CD4-positive, alpha-beta memory T cell (primary cell): ENCODE measurements at regions not wholly inside any gene's neighbourhood (a gene's known extent, or its start where the extent isn't known, plus 50 kb on each side); places are given as distances from the start of the nearest gene placed in this dataset.
"Not testable (repeated sequence)": the region's sequence is repeated elsewhere in the genome, so short reads cannot be mapped to it uniquely, and the experiment has no call there.

Source experiments
- CTCF ChIA-PET: fragments of 350-600 bp; sonication (Branson Sonifier 250); formaldehyde crosslinking; loops from one replicate; lab custom pipeline; 2021; ENCODE audit warnings: inconsistent platforms; ENCODE audit not compliant: partially characterized antibody; lab: Charles Lee
- POLR2A ChIA-PET: fragments of 350-600 bp; sonication (Branson Sonifier 250); formaldehyde crosslinking; loops from one replicate; lab custom pipeline; 2021; ENCODE audit not compliant: partially characterized antibody; lab: Charles Lee
- DNase-seq, 5 donors: peaks; one replicate each; pipeline versions ENCODE4 v3.0.0 to v3.0.0-alpha.2; 2020 to 2022; ENCODE audit warnings: mixed read lengths in 1 of 5
- H3K27ac ChIP-seq: one replicate; pipeline ENCODE4 v1.7.0; 2013; ENCODE audit warnings: low read depth, low read length
- H3K27me3 ChIP-seq: 2 replicates; pipeline ENCODE4 v1.7.0; 2013; ENCODE audit warnings: mild to moderate bottlenecking, low read length, moderate library complexity; ENCODE audit not compliant: insufficient read depth
- H3K36me3 ChIP-seq: 2 replicates; pipeline ENCODE4 v1.7.0; 2013; ENCODE audit warnings: mild to moderate bottlenecking, low read length, moderate library complexity; ENCODE audit not compliant: insufficient read depth
- H3K4me1 ChIP-seq: 2 replicates; pipeline ENCODE4 v1.7.0; 2013; ENCODE audit warnings: mild to moderate bottlenecking, low read length, moderate library complexity; ENCODE audit not compliant: insufficient read depth
- H3K4me3 ChIP-seq, 2 donors: one replicate each; pipeline ENCODE4 v1.7.0; 2013; ENCODE audit warnings: low read length in 2 of 2, mild to moderate bottlenecking in 1 of 2
- H3K9me3 ChIP-seq, 2 donors: one replicate each; pipeline ENCODE4 v1.7.0; 2013; ENCODE audit warnings: low read length in 2 of 2, control low read depth in 1 of 2; ENCODE audit not compliant: control insufficient read depth in 1 of 2
- H3K27ac Mint-ChIP-seq, 7 donors: one replicate each; pipeline ENCODE4 v1.8.0; 2020 to 2021; ENCODE audit warnings: mixed read lengths in 7 of 7, mild to moderate bottlenecking in 6 of 7, inconsistent platforms in 3 of 7, moderate library complexity in 3 of 7
- H3K27me3 Mint-ChIP-seq, 2 donors: one replicate each; pipeline ENCODE4 v1.8.0; 2020 to 2021; ENCODE audit warnings: mixed read lengths in 2 of 2
- H3K36me3 Mint-ChIP-seq, 2 donors: one replicate each; pipeline ENCODE4 v1.8.0; 2020 to 2021; ENCODE audit warnings: mixed read lengths in 2 of 2, inconsistent platforms in 1 of 2, mild to moderate bottlenecking in 1 of 2
- H3K4me1 Mint-ChIP-seq, 4 donors: one replicate each; pipeline ENCODE4 v1.8.0; 2020 to 2021; ENCODE audit warnings: mixed read lengths in 4 of 4, mild to moderate bottlenecking in 1 of 4
- H3K4me3 Mint-ChIP-seq, 8 donors: one replicate each; pipeline ENCODE4 v1.8.0; 2020 to 2021; ENCODE audit warnings: mixed read lengths in 8 of 8, mild to moderate bottlenecking in 7 of 8, moderate library complexity in 6 of 8, inconsistent platforms in 3 of 8
- H3K9me3 Mint-ChIP-seq, 8 donors: one replicate each; pipeline ENCODE4 v1.8.0; 2020 to 2021; ENCODE audit warnings: mixed read lengths in 8 of 8, mild to moderate bottlenecking in 5 of 8, inconsistent platforms in 3 of 8, moderate library complexity in 1 of 8
- intact Hi-C: fragments of 100-400 bp; cut with micrococcal nuclease; formaldehyde crosslinking; loops from one replicate; pipeline ENCODE4 v1.15.1; 2023

DNA sequence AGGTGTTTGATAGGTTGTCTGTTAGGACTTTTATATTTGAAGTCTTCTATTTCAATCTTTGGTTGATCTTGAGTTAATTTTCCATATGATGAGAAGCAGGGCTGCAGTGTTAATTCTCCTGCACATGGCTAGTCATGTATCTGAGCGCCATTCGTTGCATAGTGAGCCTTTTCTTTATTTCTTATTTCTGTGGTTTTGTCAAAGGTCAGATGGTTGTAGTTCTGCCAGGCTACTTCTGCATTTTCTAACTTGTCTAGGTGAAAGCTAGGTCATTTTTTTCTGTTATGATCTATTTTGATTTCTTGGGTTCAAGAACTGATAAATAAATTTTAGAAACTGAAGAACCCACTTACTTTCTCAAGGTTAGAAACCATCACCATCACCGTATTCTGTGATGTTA lies 56.7 kb downstream of the CCDC74A start:
- H3K4me1 Mint-ChIP-seq, result no peaks in the 10 kb centered on the region
- H3K4me3 Mint-ChIP-seq, result no peak overlapping the region
- POLR2A ChIA-PET, result no interaction called here
- no peaks in the 10 kb centered on the region for H3K4me1 ChIP-seq
- CTCF ChIA-PET, result no interaction called here
- H3K27me3 ChIP-seq, result no peaks in the 10 kb centered on the region
- no peak for DNase-seq
- H3K27ac ChIP-seq, result no peak overlapping the region
- H3K9me3 Mint-ChIP-seq, result no peaks in the 10 kb centered on the region
- peaks cover 29 to 40% of the 10 kb centered on the region in 2 donors for H3K27me3 Mint-ChIP-seq
- no peaks in the 10 kb centered on the region for H3K36me3 Mint-ChIP-seq
- H3K9me3 ChIP-seq, result no peaks in the 10 kb centered on the region
- intact Hi-C loops, result no loop called here
- H3K4me3 ChIP-seq, result no peak overlapping the region
- no peak overlapping the region for H3K27ac Mint-ChIP-seq
- no peaks in the 10 kb centered on the region for H3K36me3 ChIP-seq

DNA sequence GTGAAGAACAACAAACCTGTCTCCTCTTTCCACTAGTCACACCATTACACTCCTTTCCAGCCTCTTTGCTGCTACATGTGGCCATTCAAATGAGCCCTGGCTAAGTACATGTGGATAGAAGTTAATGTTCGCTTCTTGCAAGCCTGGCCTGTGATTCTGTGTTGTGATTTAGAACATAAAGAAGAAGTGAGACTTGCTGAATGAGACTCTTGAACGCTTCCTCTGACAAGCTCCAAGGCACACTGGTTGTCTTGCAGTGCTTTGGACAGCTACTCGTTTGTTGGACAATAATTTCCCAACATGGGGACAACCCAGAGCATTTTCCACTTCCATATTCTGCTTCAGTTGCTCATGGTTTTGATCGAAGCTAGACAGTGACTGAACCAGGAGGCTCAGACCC lies 57.3 kb downstream of the CCDC74A start:
- H3K4me3 ChIP-seq, result no peak overlapping the region
- H3K36me3 ChIP-seq, result no peaks in the 10 kb centered on the region
- intact Hi-C loops, result no loop called here
- H3K36me3 Mint-ChIP-seq, result no peaks in the 10 kb centered on the region
- H3K27ac ChIP-seq, result no peak overlapping the region
- H3K4me1 ChIP-seq, result no peaks in the 10 kb centered on the region
- H3K9me3 Mint-ChIP-seq, result no peaks in the 10 kb centered on the region
- POLR2A ChIA-PET, result no interaction called here
- no peaks in the 10 kb centered on the region for H3K27me3 ChIP-seq
- no peaks in the 10 kb centered on the region for H3K9me3 ChIP-seq
- peaks cover 25 to 40% of the 10 kb centered on the region in 2 donors for H3K27me3 Mint-ChIP-seq
- CTCF ChIA-PET, result no interaction called here
- no peak overlapping the region for H3K27ac Mint-ChIP-seq
- H3K4me1 Mint-ChIP-seq, result no peaks in the 10 kb centered on the region
- H3K4me3 Mint-ChIP-seq, result no peak overlapping the region
- DNase-seq, result no peak

DNA sequence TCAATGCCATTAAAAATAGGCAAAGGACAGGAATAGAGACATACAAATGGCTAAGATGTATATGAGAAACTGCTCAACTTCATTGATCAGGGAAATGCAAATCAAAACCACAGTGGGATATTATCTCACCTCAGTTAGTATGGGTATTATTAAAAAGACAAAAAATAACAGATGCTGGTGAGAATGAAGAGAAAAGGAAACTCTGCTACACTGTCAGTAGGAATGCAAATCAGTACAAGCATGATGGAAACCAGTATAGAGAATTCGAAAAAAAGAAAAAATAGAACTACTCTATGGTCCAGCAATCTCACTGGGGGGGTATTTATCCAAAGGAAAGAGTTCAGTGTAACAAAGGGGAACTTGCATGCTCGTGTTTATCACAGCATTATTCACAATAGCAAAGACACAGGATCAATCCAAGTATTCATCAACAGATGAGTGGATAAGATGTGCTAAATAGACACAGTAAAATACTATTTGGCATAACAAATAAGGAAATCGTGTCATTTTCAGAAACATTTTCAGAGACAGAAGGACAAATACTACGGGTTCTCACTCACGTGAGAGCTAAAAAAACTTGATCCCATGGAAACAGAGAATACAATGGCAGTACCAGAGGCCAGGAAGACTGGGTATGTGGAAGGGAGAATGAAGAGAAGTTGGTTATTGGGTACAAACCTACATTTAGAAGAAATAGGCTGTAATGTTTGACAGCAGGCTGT lies 60.6 kb downstream of the CCDC74A start:
- Mint-ChIP-seq H3K9me3 (no peaks in the 10 kb centered on the region), H3K27me3 (peaks cover 13 to 23% of the 10 kb centered on the region in 2 donors), H3K4me1 (no peaks in the 10 kb centered on the region), H3K27ac (no peak overlapping the region), H3K36me3 (no peaks in the 10 kb centered on the region), H3K4me3 (no peak overlapping the region)
- no peaks in the 10 kb centered on the region for H3K9me3 ChIP-seq
- no peaks in the 10 kb centered on the region for H3K4me1 ChIP-seq
- no peaks in the 10 kb centered on the region for H3K36me3 ChIP-seq
- H3K4me3 ChIP-seq, result no peak overlapping the region
- ChIA-PET POLR2A (no interaction called here), CTCF (no interaction called here)
- no peak for DNase-seq
- no peak overlapping the region for H3K27ac ChIP-seq
- no peaks in the 10 kb centered on the region for H3K27me3 ChIP-seq
- intact Hi-C loops, result no loop called here

DNA sequence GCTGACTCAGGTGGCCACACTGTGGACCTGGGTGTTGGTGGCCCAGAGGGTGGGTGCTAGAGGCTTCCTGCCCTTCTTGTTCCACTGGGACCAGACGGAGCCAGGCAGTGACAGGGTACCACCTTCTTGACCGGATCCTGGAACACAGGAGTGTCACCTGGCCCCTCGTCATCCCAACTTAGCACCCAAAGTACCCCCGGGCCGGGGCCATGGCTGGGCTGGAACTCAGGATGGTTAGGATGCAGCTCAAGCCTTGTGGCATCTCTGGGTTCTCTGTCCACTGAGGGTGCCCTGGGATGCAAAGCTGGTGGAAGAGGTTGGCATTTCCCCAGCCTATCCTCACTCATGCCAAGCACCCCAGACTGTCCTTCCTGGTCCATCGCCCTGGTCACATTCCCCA lies 61.4 kb downstream of the CCDC74A start:
- peaks cover 11 to 16% of the 10 kb centered on the region in 2 donors for H3K27me3 Mint-ChIP-seq

DNA sequence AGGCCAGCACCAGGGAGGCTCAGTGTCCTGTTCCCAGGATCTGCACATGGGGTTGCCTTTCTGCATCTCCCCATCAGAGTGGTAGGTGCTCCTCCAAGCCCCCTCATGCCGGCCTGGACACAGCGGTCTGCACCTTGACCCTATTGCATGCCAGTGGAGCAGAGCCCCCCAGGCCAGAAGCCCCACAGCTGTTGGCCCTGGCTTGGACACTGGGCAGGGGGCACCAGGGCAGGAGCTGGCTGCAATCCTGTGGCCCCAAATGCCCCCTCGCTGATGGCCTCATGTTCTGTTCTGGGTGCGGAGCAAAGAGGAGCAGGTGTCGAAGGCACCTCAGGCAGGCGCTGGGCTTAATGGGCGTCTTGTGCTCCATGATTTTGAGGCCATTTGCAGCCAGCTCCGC lies 62.7 kb downstream of the CCDC74A start:
- DNase-seq, result no peak
- no peaks in the 10 kb centered on the region for H3K36me3 ChIP-seq
- intact Hi-C loops, result no loop called here
- Mint-ChIP-seq H3K9me3 (no peaks in the 10 kb centered on the region), H3K36me3 (no peaks in the 10 kb centered on the region), H3K4me3 (no peak overlapping the region), H3K27me3 (peaks cover 10 to 19% of the 10 kb centered on the region in 2 donors), H3K4me1 (no peaks in the 10 kb centered on the region), H3K27ac (no peak overlapping the region)
- CTCF ChIA-PET, result no interaction called here
- no peaks in the 10 kb centered on the region for H3K9me3 ChIP-seq
- H3K27ac ChIP-seq, result no peak overlapping the region
- H3K27me3 ChIP-seq, result no peaks in the 10 kb centered on the region
- POLR2A ChIA-PET, result no interaction called here
- no peaks in the 10 kb centered on the region for H3K4me1 ChIP-seq
- H3K4me3 ChIP-seq, result no peak overlapping the region

More for the DNA sequence above, 61.4 kb downstream of the CCDC74A start:
- H3K36me3 Mint-ChIP-seq, H3K27ac ChIP-seq, intact Hi-C loops, H3K4me3 ChIP-seq, POLR2A ChIA-PET, H3K4me3 Mint-ChIP-seq, CTCF ChIA-PET, H3K27me3 ChIP-seq, H3K9me3 Mint-ChIP-seq, H3K36me3 ChIP-seq, H3K27ac Mint-ChIP-seq, H3K9me3 ChIP-seq, DNase-seq, H3K4me1 ChIP-seq, H3K4me1 Mint-ChIP-seq: not testable (repeated sequence)

DNA sequence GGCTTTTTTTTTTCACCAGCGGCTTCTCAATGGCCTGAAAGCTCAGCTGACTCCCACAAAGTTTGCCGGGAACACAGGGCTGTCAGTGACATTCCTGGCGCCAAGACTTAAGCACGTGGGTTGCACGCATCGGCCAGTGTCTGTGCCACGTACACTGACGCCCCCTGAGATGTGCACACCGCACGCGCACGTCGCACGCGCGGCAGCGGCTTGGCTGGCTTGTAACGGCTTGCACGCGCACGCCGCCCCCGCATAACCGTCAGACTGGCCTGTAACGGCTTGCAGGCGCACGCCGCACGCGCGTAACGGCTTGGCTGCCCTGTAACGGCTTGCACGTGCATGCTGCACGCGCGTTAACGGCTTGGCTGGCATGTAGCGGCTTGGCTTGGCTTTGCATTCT lies 63.2 kb downstream of the CCDC74A start:
- Histone ChIP-seq H3K36me3 (no peaks in the 10 kb centered on the region), H3K27ac (no peak overlapping the region), H3K27me3 (no peaks in the 10 kb centered on the region), H3K4me3 (no peak overlapping the region), H3K4me1 (no peaks in the 10 kb centered on the region), H3K9me3 (no peaks in the 10 kb centered on the region)
- Mint-ChIP-seq H3K36me3 (no peaks in the 10 kb centered on the region), H3K9me3 (no peaks in the 10 kb centered on the region), H3K4me1 (no peaks in the 10 kb centered on the region), H3K4me3 (no peak overlapping the region), H3K27me3 (peaks cover 10 to 17% of the 10 kb centered on the region in 2 donors), H3K27ac (no peak overlapping the region)
- no peak for DNase-seq
- CTCF ChIA-PET, result no interaction called here
- intact Hi-C loops, result no loop called here
- POLR2A ChIA-PET, result no interaction called here

DNA sequence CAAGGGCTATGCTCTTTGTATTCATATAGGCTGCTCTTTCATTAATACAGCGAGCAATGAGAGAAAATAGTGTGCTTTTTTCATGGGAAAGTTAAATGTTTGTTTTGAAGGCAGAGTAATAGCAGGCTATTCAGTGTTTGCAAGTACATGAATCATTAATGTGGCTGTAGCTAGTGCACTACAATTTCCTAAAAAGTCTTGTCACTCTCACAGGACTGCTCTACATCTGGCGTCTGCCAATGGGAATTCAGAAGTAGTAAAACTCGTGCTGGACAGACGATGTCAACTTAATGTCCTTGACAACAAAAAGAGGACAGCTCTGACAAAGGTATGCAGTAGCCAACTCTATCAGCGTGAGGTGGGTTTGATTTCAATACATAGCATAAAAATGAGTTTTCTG lies 68.9 kb downstream of the CCDC74A start:
- H3K27me3 Mint-ChIP-seq, result peaks cover 7 to 14% of the 10 kb centered on the region in 2 donors
- intact Hi-C loops, H3K4me1 ChIP-seq, H3K36me3 ChIP-seq, H3K27me3 ChIP-seq, H3K4me1 Mint-ChIP-seq, CTCF ChIA-PET, H3K9me3 Mint-ChIP-seq, DNase-seq, H3K27ac Mint-ChIP-seq, H3K9me3 ChIP-seq, H3K4me3 ChIP-seq, POLR2A ChIA-PET, H3K4me3 Mint-ChIP-seq, H3K27ac ChIP-seq, H3K36me3 Mint-ChIP-seq: not testable (repeated sequence)

DNA sequence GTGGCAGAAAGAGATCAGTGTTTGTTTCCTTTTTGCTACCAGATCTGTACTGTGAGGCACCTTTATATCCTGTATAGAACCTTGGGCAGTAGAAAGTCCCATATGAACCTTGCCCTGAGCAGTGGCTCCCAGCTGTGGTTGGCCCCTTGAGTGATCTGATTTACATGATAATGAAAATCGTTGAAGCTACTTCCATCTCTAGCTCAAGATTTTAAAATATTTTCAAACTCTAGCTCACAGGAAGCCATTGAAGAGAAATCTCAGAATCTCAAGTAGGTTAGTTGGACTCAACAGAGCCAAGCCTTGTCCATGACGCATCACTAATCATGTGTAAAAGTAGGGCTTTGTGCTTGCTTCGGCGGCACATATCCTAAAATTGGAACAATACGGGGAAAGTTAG lies 74.8 kb downstream of the CCDC74A start:
- H3K27me3 ChIP-seq, DNase-seq, H3K36me3 Mint-ChIP-seq, H3K9me3 Mint-ChIP-seq, H3K27ac ChIP-seq, H3K4me3 Mint-ChIP-seq, intact Hi-C loops, H3K4me1 ChIP-seq, CTCF ChIA-PET, H3K4me3 ChIP-seq, H3K9me3 ChIP-seq, POLR2A ChIA-PET, H3K36me3 ChIP-seq, H3K27ac Mint-ChIP-seq, H3K4me1 Mint-ChIP-seq: not testable (repeated sequence)
- peaks cover 12 to 15% of the 10 kb centered on the region in 2 donors for H3K27me3 Mint-ChIP-seq
